Natural killer cell treated with Interleukin-12 subunit alpha and Interleukin-12 subunit beta and Interleukin-15 and Interleukin-18, amount 100 ng/mL, for 72 hours (primary cell): ENCODE measurements at regions not wholly inside any gene's neighbourhood (a gene's known extent, or its start where the extent isn't known, plus 50 kb on each side); places are given as distances from the start of the nearest gene placed in this dataset.
"Not testable (repeated sequence)": the region's sequence is repeated elsewhere in the genome, so short reads cannot be mapped to it uniquely, and the experiment has no call there.

ENCODE experiments used
- ATAC-seq, 2 donors: fragments of 150-1000 bp; cut with Tn5 transposase in 1 of 2; sonication (Bioruptor Pico), chemical (Tn5 transposase) in 1 of 2; 2 replicates each; pipeline ENCODE4 v1.10.0; 2021
- DNase-seq: peaks from one replicate; pipeline ENCODE4 v3.0.0; 2022; ENCODE audit warnings: low spot score
- H3K27ac Mint-ChIP-seq, 2 donors: 1 replicate in 1 of 2; 2 replicates in 1 of 2; pipeline ENCODE4 v1.8.0; 2022; ENCODE audit warnings: mixed read lengths in 2 of 2, mild to moderate bottlenecking in 1 of 2, moderate library complexity in 1 of 2
- H3K27me3 Mint-ChIP-seq, 2 donors: 1 replicate in 1 of 2; 2 replicates in 1 of 2; pipeline ENCODE4 v1.8.0; 2022; ENCODE audit warnings: mixed read lengths in 2 of 2
- H3K36me3 Mint-ChIP-seq: one replicate; pipeline ENCODE4 v1.8.0; 2022; ENCODE audit warnings: mixed read lengths
- H3K4me1 Mint-ChIP-seq, 2 donors: 1 replicate in 1 of 2; 2 replicates in 1 of 2; pipeline ENCODE4 v1.8.0; 2022; ENCODE audit warnings: low read depth in 2 of 2, mixed read lengths in 2 of 2, mild to moderate bottlenecking in 1 of 2
- H3K4me3 Mint-ChIP-seq: one replicate; pipeline ENCODE4 v1.8.0; 2022; ENCODE audit warnings: mixed read lengths
- H3K9me3 Mint-ChIP-seq: 2 replicates; pipeline ENCODE4 v1.8.0; 2022; ENCODE audit warnings: mixed read lengths

DNA sequence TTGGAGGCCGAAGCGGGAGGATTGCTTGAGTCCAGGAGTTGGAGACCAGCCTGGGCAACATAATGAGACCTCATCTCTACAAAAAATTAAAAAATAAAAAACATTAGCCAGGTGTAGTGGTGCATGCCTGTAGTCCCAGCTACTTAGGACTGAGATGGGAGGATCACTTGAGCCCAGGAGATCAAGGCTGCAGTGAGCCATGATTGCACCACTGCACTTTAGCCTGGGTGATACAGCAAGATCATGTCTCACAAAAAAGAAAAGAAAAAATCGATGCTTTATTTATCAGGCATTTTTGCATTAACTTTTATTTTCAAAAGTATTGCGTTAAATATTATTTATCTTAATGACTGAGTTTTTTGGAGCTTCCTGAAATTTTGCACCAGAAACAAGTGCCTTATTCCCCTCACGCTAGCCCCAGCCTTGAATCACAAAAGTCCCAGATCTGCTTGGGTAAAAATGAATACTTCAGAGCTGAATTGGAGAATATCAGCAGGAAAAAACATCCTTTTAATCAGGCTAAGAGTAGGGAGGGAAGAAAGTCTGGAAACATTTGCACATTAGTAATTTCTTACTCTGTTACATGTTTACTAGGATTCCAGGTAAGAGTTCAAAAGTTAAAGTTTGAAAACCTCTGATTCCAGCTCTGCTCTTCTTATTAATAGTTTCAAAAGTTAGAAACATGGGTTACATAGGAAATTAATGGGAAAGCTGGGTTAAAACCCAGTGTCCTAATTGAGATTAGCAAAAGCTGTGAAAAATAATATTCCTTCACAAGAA, 111.4 kb upstream of the FOXN2 start:
- Mint-ChIP-seq H3K27ac (no peak overlapping the region), H3K9me3 (no peaks in the 10 kb centered on the region), H3K4me3 (no peak overlapping the region), H3K36me3 (no peaks in the 10 kb centered on the region), H3K27me3 (no peaks in the 10 kb centered on the region), H3K4me1 (no peaks in the 10 kb centered on the region)
- ATAC-seq (no peak), DNase-seq (no peak)

DNA sequence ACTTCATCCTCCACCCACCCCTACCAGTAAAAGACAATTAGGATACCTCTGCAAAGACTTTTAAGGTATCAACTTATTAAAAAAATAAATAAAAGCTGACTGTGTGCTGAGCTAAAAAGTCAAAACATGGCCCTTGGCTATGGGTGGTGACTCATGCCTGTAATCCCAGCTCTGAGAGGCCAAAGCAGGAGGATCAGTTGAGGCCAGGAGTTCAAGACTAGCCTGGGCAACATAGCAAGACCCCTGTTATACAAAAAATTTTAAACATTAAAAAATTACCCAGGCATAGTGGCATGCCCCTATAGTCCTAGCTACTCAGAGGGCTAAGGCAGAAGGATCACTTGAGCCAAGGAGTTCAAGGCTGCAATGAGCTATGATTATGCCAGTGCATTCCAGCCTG, 110.8 kb upstream of the FOXN2 start:
- no peak for DNase-seq
- no peak overlapping the region for H3K4me3 Mint-ChIP-seq
- H3K27me3 Mint-ChIP-seq: no peaks in the 10 kb centered on the region
- H3K9me3 Mint-ChIP-seq: no peaks in the 10 kb centered on the region
- no peak for ATAC-seq
- H3K4me1 Mint-ChIP-seq: no peaks in the 10 kb centered on the region
- no peak overlapping the region for H3K27ac Mint-ChIP-seq
- H3K36me3 Mint-ChIP-seq: no peaks in the 10 kb centered on the region

DNA sequence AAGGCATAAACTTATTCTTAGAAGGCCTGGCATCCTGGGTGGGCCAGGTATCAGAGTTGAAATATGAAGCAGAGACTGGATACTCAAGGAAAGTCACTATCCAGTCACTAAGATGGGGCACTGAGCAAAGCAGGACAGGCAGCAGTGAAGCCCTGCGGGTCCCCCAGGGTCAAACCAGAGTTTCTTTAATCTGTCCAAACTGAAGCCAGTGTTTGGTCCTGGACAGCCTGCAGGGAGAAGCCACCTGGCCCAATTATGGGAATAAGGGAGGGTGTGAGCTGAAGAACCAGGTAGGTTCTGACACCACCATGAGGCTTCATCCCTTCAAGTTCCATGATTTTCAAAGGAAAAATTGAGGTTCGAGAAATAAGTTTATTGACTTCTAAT, 109.7 kb upstream of the FOXN2 start:
- no peak for DNase-seq
- Mint-ChIP-seq H3K27me3 (no peaks in the 10 kb centered on the region), H3K4me3 (no peak overlapping the region), H3K36me3 (no peaks in the 10 kb centered on the region), H3K27ac (no peak overlapping the region), H3K4me1 (no peaks in the 10 kb centered on the region), H3K9me3 (no peaks in the 10 kb centered on the region)
- ATAC-seq: no peak

DNA sequence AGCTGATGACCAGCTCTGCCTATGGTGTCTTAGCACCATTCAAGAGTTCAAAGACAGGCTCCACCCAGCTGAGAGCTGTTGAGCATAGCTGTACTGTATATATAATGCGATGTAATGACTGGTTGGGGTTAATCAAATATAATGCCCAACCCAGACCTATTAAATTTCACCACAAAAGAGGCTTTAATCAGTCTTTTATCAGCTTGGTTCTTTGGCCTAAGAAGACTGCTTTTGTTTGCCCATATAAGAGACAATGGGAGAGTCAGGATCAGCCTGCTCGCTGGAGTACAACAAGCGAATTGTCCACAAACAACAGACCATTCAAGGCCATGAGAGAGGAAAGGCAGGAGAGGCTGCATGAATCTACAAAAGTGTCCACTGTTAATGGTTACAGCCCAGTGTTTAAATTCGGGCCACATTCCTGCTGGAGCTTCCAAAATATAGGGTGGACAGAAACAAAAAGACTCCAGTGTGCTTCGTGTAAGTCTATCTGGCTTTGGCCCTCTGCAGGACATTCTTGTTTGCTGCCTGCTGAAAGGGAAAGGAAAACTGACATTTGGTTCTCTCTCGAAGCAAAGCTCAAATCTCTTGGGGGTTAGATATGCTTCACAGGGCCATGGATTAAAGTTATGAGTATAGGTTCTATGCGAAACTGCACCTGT, 109.2 kb upstream of the FOXN2 start:
- peak overlapping the region in 1 of 2 donors; percentile 34 for H3K27ac Mint-ChIP-seq
- H3K36me3 Mint-ChIP-seq: no peaks in the 10 kb centered on the region
- no peak overlapping the region for H3K4me3 Mint-ChIP-seq
- no peaks in the 10 kb centered on the region for H3K9me3 Mint-ChIP-seq
- no peak for DNase-seq
- no peak for ATAC-seq
- no peaks in the 10 kb centered on the region for H3K27me3 Mint-ChIP-seq
- no peaks in the 10 kb centered on the region for H3K4me1 Mint-ChIP-seq

DNA sequence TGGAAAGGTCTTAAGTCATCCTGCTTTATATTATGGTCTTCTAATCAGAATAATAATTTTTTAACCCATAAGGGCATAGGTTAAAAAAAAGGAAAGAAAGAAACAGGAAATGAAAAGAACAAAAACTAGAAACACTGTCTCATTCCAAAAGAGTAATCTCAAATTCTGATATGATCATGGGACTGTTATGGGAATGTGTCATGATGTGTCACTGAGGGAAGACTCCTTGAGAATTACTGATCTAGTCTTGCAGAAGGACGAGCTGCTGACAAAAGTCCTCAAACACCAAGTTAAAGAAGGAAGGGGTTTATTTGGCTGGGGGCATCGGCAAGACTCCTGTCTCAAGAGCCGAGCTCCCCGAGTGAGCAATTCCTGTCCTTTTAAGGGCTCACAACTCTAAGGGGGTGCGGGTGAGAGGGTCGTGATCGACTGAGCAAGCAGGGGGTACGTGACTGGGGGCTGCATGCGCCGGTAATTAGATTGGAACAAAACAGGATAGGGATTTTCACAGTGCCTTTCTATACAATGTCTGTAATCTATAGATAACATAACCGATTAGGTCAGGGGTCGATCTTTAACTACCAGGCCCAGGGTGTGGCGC, 108.3 kb upstream of the FOXN2 start:
- H3K27ac Mint-ChIP-seq: peak overlapping the region in 1 of 2 donors; percentile 34
- H3K4me3 Mint-ChIP-seq, DNase-seq, H3K36me3 Mint-ChIP-seq, ATAC-seq, H3K4me1 Mint-ChIP-seq, H3K27me3 Mint-ChIP-seq, H3K9me3 Mint-ChIP-seq: not testable (repeated sequence)

DNA sequence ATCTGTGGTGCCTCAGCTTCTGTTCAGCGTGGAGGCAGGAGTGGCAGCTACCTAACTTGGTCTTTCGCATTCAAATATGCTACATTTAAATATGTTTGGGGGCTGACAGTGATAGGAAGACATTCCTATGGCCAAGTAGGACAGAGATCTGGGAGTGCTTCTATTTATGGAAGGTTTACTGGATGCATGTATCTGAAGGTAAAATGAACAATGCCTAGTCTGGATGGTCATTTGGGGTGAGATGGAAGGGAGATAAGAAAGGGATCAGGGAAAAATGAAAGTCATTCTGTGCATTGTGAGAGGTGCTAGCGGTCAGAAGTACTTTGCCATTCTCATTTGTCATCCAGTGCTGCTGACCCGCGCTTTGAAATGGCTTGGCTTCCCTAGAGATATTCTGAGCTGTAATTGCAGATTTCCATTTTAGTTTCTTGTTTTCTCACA, 107.3 kb upstream of the FOXN2 start:
- peaks cover 2% of the 10 kb centered on the region in 2 donors for H3K4me1 Mint-ChIP-seq
- H3K9me3 Mint-ChIP-seq: no peaks in the 10 kb centered on the region
- no peak overlapping the region for H3K27ac Mint-ChIP-seq
- DNase-seq: no peak
- H3K36me3 Mint-ChIP-seq: no peaks in the 10 kb centered on the region
- no peak for ATAC-seq
- no peak overlapping the region for H3K4me3 Mint-ChIP-seq
- H3K27me3 Mint-ChIP-seq: no peaks in the 10 kb centered on the region

DNA sequence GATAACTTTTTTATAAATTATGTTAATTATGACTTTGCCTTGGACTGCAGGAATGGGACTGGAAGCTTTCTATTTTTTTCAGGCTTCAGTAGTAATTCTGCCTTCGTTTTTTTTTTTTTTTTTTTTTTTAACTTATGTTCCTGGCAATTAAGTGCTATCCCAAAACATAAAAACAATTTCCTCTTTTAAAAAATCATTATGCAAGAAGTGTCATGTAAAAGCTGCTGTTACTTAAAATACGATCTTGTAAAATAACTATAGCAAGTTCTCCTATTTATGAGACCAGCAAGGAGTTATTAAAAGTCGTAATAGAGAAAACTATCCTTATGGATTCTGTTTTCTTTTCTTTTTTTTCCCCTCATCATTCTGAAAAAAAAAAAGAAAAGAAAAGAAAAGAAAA, 106.6 kb upstream of the FOXN2 start:
- ATAC-seq (no peak), DNase-seq (no peak)
- no peaks in the 10 kb centered on the region for H3K9me3 Mint-ChIP-seq
- no peak overlapping the region for H3K27ac Mint-ChIP-seq
- peaks cover 3 to 8% of the 10 kb centered on the region in 2 donors for H3K4me1 Mint-ChIP-seq
- H3K36me3 Mint-ChIP-seq: no peaks in the 10 kb centered on the region
- no peak overlapping the region for H3K4me3 Mint-ChIP-seq
- no peaks in the 10 kb centered on the region for H3K27me3 Mint-ChIP-seq

DNA sequence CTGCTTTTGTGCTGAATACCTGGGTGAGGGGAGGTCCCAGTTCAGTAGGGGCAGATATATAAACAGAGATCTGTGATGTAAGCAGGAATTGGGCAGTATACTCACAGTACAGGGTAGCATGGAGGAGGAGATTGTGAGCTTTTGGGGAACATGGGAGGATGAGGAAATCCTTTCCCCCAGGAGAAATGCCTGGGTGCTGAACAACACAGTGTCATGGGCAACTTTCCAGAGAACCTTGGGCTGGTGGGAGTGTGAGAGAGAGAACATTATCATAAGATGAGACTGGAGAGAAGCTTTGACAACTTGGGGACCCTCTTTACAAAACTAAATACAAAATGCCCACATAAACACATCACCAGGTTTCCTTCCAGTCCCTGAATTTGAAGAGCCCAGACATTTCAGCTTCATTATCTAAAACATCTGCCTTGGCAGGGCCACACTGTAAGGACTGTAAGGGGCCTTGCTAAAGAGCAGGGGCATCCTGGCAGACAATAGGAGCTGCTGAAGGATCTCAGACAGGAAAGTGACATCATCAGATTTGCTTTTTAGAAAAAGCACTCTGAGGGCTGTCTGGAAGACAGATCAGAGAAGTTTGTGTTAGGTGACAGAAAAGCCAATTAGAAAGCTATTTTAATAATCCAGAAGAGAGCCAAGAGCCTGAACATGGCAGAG, 105.1 kb upstream of the FOXN2 start:
- no peaks in the 10 kb centered on the region for H3K36me3 Mint-ChIP-seq
- H3K4me1 Mint-ChIP-seq: peaks cover 3 to 12% of the 10 kb centered on the region in 2 donors
- ATAC-seq (no peak), DNase-seq (no peak)
- H3K4me3 Mint-ChIP-seq: no peak overlapping the region
- no peaks in the 10 kb centered on the region for H3K27me3 Mint-ChIP-seq
- H3K9me3 Mint-ChIP-seq: no peaks in the 10 kb centered on the region
- peak overlapping the region in 1 of 2 donors; percentile 6 for H3K27ac Mint-ChIP-seq

DNA sequence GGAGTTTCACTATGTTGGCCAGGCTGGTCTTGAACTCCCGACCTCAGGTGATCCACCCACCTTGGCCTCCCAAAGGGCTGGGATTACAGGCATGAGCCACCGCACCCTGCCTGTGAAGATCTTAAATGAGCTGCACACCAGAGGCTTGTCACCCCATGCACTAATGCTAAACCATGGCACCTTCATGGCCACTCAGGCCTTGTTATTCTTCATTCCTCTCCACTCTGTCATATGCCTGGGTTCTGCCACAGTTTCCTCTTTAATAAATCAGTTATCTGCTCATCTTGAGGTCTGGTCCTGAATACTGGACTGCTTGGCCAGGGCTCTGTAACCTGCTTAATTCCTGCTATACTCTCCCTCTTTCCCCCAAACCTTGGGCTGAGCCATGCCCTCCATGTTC, 104.3 kb upstream of the FOXN2 start:
- DNase-seq: no peak
- H3K27ac Mint-ChIP-seq: no peak overlapping the region
- peaks cover 3 to 12% of the 10 kb centered on the region in 2 donors for H3K4me1 Mint-ChIP-seq

DNA sequence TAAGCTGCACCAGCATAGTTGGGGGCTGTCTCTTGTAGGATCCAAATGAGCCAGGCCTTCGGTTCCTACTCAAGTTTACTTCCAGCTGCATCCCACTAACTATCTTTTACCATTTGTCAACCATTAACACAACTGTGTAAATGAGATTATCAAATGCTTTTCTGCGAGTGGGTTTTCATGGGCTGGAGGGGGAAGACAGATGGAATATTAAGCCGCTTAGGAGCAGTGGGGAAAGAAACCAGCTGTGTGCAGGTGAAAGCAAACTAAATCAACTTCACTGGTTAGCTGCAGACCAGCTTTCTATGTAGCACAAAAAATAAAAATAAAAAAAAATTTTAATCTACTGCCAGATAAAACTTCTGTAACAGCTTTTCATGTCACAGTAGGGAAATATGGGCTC, 100.8 kb upstream of the FOXN2 start:
- DNase-seq (no peak), ATAC-seq (no peak)
- H3K36me3 Mint-ChIP-seq: no peaks in the 10 kb centered on the region
- H3K27me3 Mint-ChIP-seq: no peaks in the 10 kb centered on the region
- no peaks in the 10 kb centered on the region for H3K9me3 Mint-ChIP-seq
- H3K4me3 Mint-ChIP-seq: no peak overlapping the region
- H3K4me1 Mint-ChIP-seq: peaks cover 3 to 12% of the 10 kb centered on the region in 2 donors
- H3K27ac Mint-ChIP-seq: no peak overlapping the region

More for the DNA sequence above, 104.3 kb upstream of the FOXN2 start:
- Mint-ChIP-seq H3K9me3 (no peaks in the 10 kb centered on the region), H3K4me3 (no peak overlapping the region), H3K36me3 (no peaks in the 10 kb centered on the region), H3K27me3 (no peaks in the 10 kb centered on the region)
- no peak for ATAC-seq

DNA sequence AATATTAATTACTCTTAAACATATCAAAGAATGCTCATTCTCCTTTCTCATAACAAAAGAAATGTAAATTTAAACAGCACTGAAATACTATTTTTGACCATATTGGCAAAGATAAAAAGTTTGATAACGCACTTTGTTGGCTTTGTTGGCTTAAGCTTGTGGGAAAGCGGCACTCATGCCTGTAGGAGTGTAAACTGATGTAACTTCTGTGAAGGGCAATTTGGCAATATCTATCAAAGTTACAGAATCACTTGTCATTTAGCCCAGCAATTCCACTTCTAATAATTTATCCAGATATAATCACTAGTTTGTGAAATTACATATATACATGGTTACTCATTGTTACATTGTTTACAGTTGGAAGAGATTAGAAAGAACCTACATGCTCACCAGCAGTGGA, 96.3 kb upstream of the FOXN2 start:
- Mint-ChIP-seq H3K4me1 (peaks cover 0 to under 1% of the 10 kb centered on the region in 2 donors), H3K27ac (no peak overlapping the region), H3K36me3 (no peaks in the 10 kb centered on the region), H3K27me3 (no peaks in the 10 kb centered on the region), H3K4me3 (no peak overlapping the region), H3K9me3 (no peaks in the 10 kb centered on the region)
- no peak for DNase-seq
- no peak for ATAC-seq

DNA sequence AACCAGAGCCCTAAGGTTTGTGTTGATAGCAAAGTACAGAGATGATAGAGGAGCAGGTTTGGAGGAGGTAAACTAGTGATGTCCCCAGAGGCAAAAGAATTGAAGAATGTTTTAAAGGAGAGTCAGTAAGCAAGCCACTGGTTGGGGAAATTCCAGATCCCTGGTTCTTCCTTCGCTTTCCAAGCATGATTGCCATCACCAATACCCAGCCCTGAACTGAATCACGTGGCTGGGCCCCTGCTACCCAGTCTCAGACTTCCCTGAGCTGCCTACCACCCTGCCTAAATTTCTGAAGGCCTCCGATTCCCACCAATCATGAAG, 95.3 kb upstream of the FOXN2 start:
- H3K36me3 Mint-ChIP-seq: no peaks in the 10 kb centered on the region
- H3K4me1 Mint-ChIP-seq: no peaks in the 10 kb centered on the region
- ATAC-seq (no peak), DNase-seq (no peak)
- H3K4me3 Mint-ChIP-seq: no peak overlapping the region
- no peak overlapping the region for H3K27ac Mint-ChIP-seq
- no peaks in the 10 kb centered on the region for H3K27me3 Mint-ChIP-seq
- no peaks in the 10 kb centered on the region for H3K9me3 Mint-ChIP-seq

DNA sequence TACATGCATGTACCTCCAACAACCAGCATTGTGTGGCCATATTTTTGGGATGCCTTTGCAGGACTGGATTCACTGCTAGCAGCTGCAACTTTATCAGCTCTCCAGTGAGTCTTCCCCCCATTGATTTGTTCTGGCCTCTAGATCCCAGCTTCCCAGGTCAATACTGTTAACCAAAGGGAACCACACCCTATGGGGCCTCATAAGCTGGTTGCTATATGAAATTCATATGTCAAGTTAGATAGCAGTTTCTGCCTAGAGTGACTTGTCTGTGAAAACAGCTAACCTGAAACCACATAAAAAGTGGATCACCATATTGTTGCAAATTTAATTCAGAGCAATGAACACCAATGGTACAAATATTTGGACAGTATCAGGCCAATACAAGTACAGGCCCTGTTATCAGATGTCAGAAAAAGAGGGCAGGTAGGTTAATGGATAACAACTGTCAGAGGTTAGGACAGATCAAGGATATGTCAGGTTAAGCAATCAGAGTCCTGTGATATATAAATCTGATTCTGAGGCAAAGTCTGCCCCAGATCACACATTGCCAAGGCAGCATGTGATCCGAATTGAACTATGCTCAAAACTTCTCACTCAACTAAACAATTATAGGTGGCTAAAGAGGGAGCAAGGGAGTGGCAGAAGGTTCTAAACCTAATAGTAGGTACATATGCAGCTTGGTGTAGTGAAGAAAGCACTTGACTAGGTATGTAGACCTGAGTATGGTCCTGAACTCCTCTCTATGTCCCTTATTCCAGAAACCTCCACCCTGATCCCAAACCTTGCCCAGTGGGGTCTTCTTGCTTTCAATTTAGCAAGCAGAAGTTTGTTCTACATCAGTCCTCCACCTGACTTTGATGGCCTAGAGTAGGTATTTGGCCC, 94.7 kb upstream of the FOXN2 start:
- DNase-seq (no peak), ATAC-seq (no peak)
- no peaks in the 10 kb centered on the region for H3K9me3 Mint-ChIP-seq
- H3K4me3 Mint-ChIP-seq: no peak overlapping the region
- H3K27me3 Mint-ChIP-seq: no peaks in the 10 kb centered on the region
- H3K4me1 Mint-ChIP-seq: no peaks in the 10 kb centered on the region
- H3K27ac Mint-ChIP-seq: no peak overlapping the region
- no peaks in the 10 kb centered on the region for H3K36me3 Mint-ChIP-seq
